Endodermal cell (in vitro differentiated cells): ENCODE measurements at regions not wholly inside any gene's neighbourhood (a gene's known extent, or its start where the extent isn't known, plus 50 kb on each side); places are given as distances from the start of the nearest gene placed in this dataset.
"Not testable (repeated sequence)": the region's sequence is repeated elsewhere in the genome, so short reads cannot be mapped to it uniquely, and the experiment has no call there.

ENCODE experiments used
- DNase-seq: peaks from one replicate; pipeline ENCODE4 v3.0.0-alpha.2; 2017
- H3K27ac ChIP-seq: 2 replicates; pipeline ENCODE4 v1.5.1; 2013; ENCODE audit warnings: mild to moderate bottlenecking, low read depth, low read length, moderate library complexity
- H3K27me3 ChIP-seq: 2 replicates; pipeline ENCODE4 v1.6.1; 2013; ENCODE audit warnings: mild to moderate bottlenecking, low read length, moderate library complexity; ENCODE audit not compliant: insufficient read depth, control insufficient read depth, poor library complexity, severe bottlenecking
- H3K36me3 ChIP-seq: 2 replicates; pipeline ENCODE4 v1.7.0; 2013; ENCODE audit warnings: mild to moderate bottlenecking, low read length, moderate library complexity; ENCODE audit not compliant: control insufficient read depth, insufficient read depth
- H3K4me1 ChIP-seq: one replicate; pipeline ENCODE4 v1.7.0; 2013; ENCODE audit warnings: low read length; ENCODE audit not compliant: control insufficient read depth, insufficient read depth
- H3K4me3 ChIP-seq: 2 replicates; pipeline ENCODE4 v1.5.1; 2013; ENCODE audit warnings: mild to moderate bottlenecking, low read length, moderate library complexity
- H3K9ac ChIP-seq: 2 replicates; pipeline ENCODE4 v1.6.1; 2013; ENCODE audit warnings: mild to moderate bottlenecking, low read length, moderate library complexity; ENCODE audit not compliant: poor library complexity, severe bottlenecking; ENCODE audit errors: extremely low read depth
- H3K9me3 ChIP-seq: 2 replicates; pipeline ENCODE4 v1.6.1; 2013; ENCODE audit warnings: mild to moderate bottlenecking, low read length, moderate library complexity; ENCODE audit not compliant: control insufficient read depth
- H3K27ac Mint-ChIP-seq: 2 replicates; pipeline ENCODE4 v1.8.0; 2020; ENCODE audit warnings: mixed read lengths
- H3K27me3 Mint-ChIP-seq: 2 replicates; pipeline ENCODE4 v1.8.0; 2021; ENCODE audit warnings: mild to moderate bottlenecking, mixed read lengths; ENCODE audit not compliant: insufficient read depth
- H3K36me3 Mint-ChIP-seq: 2 replicates; pipeline ENCODE4 v1.8.0; 2020; ENCODE audit warnings: low read depth, mixed read lengths
- H3K4me1 Mint-ChIP-seq: 2 replicates; pipeline ENCODE4 v1.8.0; 2020; ENCODE audit warnings: mixed read lengths
- H3K4me3 Mint-ChIP-seq: 2 replicates; pipeline ENCODE4 v1.8.0; 2020; ENCODE audit warnings: mild to moderate bottlenecking, moderate library complexity, mixed read lengths
- H3K9me3 Mint-ChIP-seq: 2 replicates; pipeline ENCODE4 v1.8.0; 2020; ENCODE audit warnings: mild to moderate bottlenecking, mixed read lengths
- WGBS, 2 experiments: methylation state at CpG; one replicate each; pipeline versions ENCODE4 v1.1.5 to v1.1.7; 2013; ENCODE audit warnings: missing lambda C conversion rate in 2 of 2, mixed read lengths in 1 of 2; ENCODE audit not compliant: insufficient coverage in 1 of 2, insufficient read length in 1 of 2; 5-methylcytosine and 5-hydroxymethylcytosine counted together
- TF ChIP-seq, protein P1 (sequence below): fragments of 200-600 bp; sonication (generic); conservative IDR thresholded peaks from 2 replicates; pipeline ENCODE4 v1.5.0; 2021; ENCODE audit warnings: antibody characterized with exemption, mild to moderate bottlenecking

DNA sequence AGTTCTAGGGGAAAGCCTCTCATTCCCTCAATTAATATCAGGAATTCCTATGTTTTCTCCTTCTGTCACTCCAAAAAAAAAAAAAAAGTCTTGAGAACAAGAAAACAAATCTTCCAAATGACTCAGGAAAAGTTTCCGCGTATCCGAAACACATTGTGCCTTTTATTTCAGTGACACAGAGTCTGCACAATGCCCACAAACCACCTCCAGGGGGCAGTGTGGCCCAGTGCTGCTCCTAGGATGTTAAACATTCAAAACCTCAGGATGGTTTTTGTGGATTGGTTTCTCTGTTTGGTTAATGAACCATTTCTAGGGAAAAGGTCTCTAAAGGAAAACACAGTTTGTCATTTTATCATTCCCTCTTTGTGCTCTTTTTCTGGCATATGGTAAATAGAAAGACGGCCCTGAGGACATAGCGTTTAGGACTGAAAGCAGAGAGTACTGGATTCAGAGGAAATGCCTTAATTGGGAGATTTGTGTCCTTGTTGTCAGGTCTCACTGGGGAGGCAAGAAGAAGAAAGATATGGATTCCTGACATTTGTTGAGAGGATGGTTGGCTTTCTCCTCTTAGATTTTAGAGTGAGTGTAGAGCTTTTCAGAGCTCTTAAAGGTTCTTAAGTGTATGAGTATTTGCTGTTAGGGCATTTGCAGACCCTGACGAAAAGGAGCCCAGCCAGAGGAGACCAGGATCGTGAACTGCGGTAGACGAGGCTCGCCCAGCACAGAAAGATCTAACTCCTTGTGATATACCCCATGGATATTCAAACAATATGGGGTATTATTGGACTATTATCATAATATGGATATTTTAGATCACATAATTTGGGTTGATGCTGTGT, 65.7 kb upstream of the MAP9 start:
- no peaks in the 10 kb centered on the region for H3K4me1 ChIP-seq
- no peak overlapping the region for H3K9ac ChIP-seq

DNA sequence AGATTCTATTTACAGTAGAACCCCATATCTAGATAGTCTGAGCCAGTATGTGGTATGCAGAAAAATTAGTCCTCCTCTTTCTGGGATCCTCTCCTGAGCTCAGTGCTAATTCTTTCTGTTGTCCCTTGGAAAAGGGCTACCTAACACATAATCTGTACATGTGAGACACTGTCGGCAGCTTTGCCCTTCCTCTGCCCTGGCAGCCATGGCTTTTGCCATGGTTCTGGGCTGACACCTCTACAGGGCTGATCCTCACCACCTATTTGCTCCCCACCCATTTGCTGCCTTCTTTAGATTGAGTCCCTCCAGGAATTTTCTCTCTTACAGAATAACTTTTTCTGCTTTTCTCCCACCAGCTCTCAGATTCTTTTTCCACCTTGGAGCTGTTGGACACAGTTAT, 64.7 kb upstream of the MAP9 start:
- no peak overlapping the region for H3K9ac ChIP-seq
- no peak overlapping the region for H3K4me3 Mint-ChIP-seq
- DNase-seq = no peak
- no peaks in the 10 kb centered on the region for H3K36me3 ChIP-seq
- no peak overlapping the region for H3K27ac Mint-ChIP-seq
- TF ChIP-seq, protein P1, sequence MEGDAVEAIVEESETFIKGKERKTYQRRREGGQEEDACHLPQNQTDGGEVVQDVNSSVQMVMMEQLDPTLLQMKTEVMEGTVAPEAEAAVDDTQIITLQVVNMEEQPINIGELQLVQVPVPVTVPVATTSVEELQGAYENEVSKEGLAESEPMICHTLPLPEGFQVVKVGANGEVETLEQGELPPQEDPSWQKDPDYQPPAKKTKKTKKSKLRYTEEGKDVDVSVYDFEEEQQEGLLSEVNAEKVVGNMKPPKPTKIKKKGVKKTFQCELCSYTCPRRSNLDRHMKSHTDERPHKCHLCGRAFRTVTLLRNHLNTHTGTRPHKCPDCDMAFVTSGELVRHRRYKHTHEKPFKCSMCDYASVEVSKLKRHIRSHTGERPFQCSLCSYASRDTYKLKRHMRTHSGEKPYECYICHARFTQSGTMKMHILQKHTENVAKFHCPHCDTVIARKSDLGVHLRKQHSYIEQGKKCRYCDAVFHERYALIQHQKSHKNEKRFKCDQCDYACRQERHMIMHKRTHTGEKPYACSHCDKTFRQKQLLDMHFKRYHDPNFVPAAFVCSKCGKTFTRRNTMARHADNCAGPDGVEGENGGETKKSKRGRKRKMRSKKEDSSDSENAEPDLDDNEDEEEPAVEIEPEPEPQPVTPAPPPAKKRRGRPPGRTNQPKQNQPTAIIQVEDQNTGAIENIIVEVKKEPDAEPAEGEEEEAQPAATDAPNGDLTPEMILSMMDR = no peak
- H3K4me1 ChIP-seq = no peaks in the 10 kb centered on the region
- H3K27ac ChIP-seq = no peak overlapping the region
- H3K27me3 Mint-ChIP-seq = peaks cover 41% of the 10 kb centered on the region
- H3K27me3 ChIP-seq = peaks cover 38% of the 10 kb centered on the region
- H3K9me3 Mint-ChIP-seq = no peaks in the 10 kb centered on the region
- no peak overlapping the region for H3K4me3 ChIP-seq
- peaks cover 4% of the 10 kb centered on the region for H3K4me1 Mint-ChIP-seq
- H3K36me3 Mint-ChIP-seq = no peaks in the 10 kb centered on the region
- 94 to 100% methylated on average over 1 of the region's 1 CpG for WGBS, 2 experiments
- H3K9me3 ChIP-seq = no peaks in the 10 kb centered on the region

More for the DNA sequence above, 65.7 kb upstream of the MAP9 start:
- H3K27ac Mint-ChIP-seq = no peak overlapping the region
- H3K27me3 Mint-ChIP-seq = peaks cover 44% of the 10 kb centered on the region
- no peak overlapping the region for H3K4me3 Mint-ChIP-seq
- peak; percentile 92 for DNase-seq
- H3K4me1 Mint-ChIP-seq = peaks cover 4% of the 10 kb centered on the region
- Histone ChIP-seq H3K27ac (no peak overlapping the region), H3K36me3 (no peaks in the 10 kb centered on the region), H3K27me3 (peaks cover 47% of the 10 kb centered on the region), H3K4me3 (no peak overlapping the region), H3K9me3 (no peaks in the 10 kb centered on the region)
- TF ChIP-seq, protein P1 = peak; percentile 98
- H3K9me3 Mint-ChIP-seq = no peaks in the 10 kb centered on the region
- WGBS, 2 experiments = 72 to 81% methylated on average over 3 to 10 of the region's 10 CpGs
- H3K36me3 Mint-ChIP-seq = no peaks in the 10 kb centered on the region

DNA sequence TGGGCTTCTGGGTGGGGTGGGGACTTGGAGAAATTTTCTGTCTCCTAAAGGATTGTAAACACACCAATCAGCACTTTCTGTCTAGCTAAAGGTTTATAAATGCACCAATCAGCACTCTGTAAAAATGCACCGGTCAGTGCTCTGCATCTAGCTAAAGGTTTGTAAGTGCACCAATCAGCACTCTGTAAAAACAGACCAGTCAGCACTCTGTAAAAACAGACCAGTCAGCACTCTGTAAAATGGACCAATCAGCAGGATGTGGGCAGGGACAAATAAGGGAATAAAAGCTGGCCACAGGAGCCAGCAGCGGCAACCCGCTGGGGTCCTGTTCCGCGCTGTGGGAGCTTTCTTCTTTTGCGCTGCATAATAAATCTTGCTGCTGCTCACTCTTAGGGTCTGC, 63.0 kb upstream of the MAP9 start:
- not testable (repeated sequence) for DNase-seq, H3K36me3 Mint-ChIP-seq, H3K4me1 Mint-ChIP-seq, H3K4me1 ChIP-seq, H3K9me3 ChIP-seq, H3K4me3 Mint-ChIP-seq, H3K36me3 ChIP-seq, H3K27ac Mint-ChIP-seq, H3K27ac ChIP-seq, H3K9ac ChIP-seq, H3K9me3 Mint-ChIP-seq, H3K4me3 ChIP-seq
- H3K27me3 ChIP-seq = peaks cover 25% of the 10 kb centered on the region
- WGBS, 2 experiments = 84 to 94% methylated on average over 6 of the region's 6 CpGs
- H3K27me3 Mint-ChIP-seq = peaks cover 51% of the 10 kb centered on the region
